ENCODE measurements at regions not wholly inside any gene's neighbourhood (a gene's known extent, or its start where the extent isn't known, plus 50 kb on each side); places are given as distances from the start of the nearest gene placed in this dataset.

DNA sequence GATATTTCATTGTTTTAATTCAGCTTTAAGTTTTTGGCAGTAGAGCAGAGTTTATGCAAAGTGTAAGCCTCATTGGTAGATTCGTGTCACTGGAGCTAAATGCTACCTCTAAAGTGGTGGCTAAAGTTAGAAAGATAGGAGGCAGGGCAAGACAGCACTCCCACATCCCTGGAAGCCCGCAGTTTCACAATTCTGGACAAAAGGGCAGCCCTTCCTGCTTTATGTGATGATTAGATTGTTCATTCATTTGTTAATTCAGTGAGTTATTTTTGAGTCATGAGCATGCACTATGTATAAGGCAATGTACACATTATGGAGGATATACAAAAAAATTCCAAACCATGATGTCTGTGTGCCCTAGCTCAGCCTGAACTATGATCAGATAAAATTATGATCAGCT is 52.1 kb upstream of the EIF3M start:
- H3K4me3 ChIP-seq (ENCODE audit: low read depth, low read length), result no peak overlapping the region
- TF ChIP-seq, protein P1, sequence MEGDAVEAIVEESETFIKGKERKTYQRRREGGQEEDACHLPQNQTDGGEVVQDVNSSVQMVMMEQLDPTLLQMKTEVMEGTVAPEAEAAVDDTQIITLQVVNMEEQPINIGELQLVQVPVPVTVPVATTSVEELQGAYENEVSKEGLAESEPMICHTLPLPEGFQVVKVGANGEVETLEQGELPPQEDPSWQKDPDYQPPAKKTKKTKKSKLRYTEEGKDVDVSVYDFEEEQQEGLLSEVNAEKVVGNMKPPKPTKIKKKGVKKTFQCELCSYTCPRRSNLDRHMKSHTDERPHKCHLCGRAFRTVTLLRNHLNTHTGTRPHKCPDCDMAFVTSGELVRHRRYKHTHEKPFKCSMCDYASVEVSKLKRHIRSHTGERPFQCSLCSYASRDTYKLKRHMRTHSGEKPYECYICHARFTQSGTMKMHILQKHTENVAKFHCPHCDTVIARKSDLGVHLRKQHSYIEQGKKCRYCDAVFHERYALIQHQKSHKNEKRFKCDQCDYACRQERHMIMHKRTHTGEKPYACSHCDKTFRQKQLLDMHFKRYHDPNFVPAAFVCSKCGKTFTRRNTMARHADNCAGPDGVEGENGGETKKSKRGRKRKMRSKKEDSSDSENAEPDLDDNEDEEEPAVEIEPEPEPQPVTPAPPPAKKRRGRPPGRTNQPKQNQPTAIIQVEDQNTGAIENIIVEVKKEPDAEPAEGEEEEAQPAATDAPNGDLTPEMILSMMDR (conservative IDR thresholded peaks at IDR 0.05; ENCODE audit: low read depth, low read length), result no peak
- no peak for DNase-seq (ENCODE audit: low read depth)

DNA sequence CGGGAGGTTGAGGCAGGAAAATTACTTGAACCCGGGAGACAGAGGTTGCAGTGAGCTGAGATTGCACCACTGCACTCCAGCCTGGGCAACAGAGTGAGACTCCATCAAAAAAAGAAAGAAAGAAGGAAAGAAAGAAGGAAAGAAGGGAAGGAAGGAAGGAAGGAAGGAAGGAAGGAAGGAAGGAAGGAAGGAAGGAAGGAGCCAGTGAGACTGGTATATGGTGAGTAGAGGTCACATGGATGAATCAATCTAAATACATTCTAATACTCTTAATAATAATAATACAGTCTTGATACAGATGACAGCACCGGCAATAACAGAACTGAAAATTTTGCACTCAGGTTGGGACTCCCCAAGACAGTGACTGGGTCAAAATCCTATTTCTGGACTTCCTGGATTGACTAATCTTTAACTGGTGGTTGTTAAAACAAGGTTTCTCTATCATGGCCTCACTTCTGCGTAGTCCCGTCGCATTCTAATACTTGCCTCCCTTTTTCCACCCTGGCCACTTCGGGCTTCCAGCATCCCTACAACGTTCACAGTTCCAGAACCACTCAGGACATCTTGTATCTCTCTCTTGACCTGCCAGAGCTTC is 53.5 kb upstream of the EIF3M start:
- no peak for DNase-seq (ENCODE audit: low read depth)
- no peak overlapping the region for H3K4me3 ChIP-seq (ENCODE audit: low read depth, low read length)
- TF ChIP-seq, protein P1 (conservative IDR thresholded peaks at IDR 0.05; ENCODE audit: low read depth, low read length), result no peak

DNA sequence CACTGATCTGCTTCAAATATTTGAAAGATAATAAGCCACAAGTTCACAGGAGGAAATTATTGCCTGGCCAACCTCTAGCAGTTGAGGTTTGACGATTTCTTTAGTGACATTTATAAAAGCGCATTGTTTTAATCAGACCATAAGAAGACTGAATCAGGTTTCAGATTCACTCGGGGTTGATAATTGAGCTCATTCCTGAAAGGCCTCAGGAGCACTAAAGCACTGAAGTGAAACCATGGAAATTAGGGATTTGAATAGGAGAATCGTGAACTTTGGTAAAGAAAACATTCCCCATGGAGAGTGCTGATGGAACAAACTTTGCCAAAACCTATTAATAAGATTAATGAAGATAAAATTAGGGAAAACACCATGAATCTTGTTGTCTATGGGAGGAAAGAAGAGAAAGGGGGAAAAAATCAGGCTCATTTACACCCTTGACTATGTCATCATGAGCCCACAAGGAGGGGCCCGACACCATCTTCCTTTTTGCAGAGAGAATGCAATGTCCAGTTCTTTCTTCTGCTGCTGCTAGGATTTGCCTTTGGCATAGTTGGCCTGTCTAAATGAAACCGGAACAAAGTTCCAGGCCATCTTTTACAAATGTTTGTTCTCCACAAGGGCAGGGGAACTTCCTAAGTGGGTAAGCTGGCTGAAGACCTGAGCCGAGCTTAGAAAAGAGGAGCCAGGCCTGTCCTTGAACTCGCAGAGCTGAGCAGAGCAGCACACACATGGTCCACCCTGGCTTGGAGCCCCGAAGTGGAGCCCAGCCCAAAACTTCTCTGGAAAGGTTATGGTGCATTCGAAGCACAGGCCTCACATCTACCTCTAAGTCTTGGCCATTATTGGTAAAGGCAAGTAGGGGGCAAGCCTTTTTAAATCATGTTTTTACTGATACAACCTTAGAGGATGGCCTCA is 56.1 kb upstream of the EIF3M start:
- TF ChIP-seq, protein P1 (conservative IDR thresholded peaks at IDR 0.05; ENCODE audit: low read depth, low read length), result peak; percentile 36
- peak; percentile 62 for DNase-seq (ENCODE audit: low read depth)
- H3K4me3 ChIP-seq (ENCODE audit: low read depth, low read length), result no peak overlapping the region

DNA sequence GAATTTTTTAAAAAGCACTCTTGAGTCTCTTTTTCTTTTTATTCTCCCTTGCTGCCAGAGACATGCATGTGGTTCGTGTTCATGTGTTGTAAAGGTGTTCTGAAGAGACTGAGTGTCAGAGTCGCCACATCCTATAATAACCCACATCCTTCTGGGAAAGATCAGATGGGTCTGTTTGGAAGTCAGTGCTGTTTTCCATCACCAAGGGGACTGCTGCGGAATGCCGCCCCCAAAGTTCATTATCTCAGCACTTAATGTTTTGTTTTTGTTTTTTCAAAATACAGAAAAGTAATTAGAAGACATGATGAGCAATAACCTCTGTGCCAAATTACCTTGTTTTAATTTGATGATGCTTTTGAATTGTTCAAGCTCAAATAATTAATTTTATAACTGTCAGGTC is 56.9 kb upstream of the EIF3M start:
- DNase-seq (ENCODE audit: low read depth), result no peak
- no peak overlapping the region for H3K4me3 ChIP-seq (ENCODE audit: low read depth, low read length)
- TF ChIP-seq, protein P1 (conservative IDR thresholded peaks at IDR 0.05; ENCODE audit: low read depth, low read length), result no peak

DNA sequence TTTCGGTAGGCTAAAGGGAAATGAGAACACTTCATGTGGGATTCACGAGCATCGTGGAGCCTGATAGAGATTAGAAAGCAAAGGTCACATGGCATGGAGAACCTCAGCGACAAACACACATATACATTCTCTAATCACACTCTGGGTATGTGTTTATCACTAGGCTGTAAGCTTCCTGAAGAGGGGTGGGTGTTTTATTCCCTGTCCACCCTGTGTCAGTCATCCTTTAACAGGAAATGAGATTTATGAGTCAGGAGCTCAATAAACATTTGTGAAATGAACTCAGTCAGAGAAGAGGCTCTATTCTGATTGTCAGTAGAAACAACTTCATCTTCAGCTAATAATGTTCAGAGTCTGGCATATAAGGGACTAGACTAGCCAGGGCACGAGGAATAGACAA is 71.7 kb upstream of the EIF3M start:
- TF ChIP-seq, protein P1 (conservative IDR thresholded peaks at IDR 0.05; ENCODE audit: low read depth, low read length), result no peak
- no peak for DNase-seq (ENCODE audit: low read depth)
- no peak overlapping the region for H3K4me3 ChIP-seq (ENCODE audit: low read depth, low read length)

DNA sequence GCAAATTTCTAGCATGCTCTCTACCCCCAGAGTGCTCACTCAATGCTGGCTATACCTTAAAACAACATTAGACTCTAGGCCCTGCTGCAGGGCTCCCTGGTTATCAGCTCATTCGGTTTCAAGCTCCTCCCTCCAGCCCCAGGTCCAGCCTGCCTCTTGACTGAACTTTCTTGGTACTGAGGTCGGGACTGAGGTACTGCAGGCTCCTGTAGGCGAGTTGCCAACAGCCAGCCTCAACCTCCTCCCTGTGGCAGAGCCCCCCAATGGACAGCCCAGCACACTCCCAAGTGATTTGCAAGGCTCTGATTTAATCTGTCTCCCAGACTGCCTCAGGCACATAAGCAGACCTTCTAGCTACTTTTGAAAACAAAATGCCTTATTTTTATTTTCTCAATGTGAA is 73.6 kb upstream of the EIF3M start:
- H3K4me3 ChIP-seq (ENCODE audit: low read depth, low read length), result no peak overlapping the region
- TF ChIP-seq, protein P1 (conservative IDR thresholded peaks at IDR 0.05; ENCODE audit: low read depth, low read length), result no peak
- DNase-seq (ENCODE audit: low read depth), result no peak
